A673 (cell line): ENCODE measurements at regions not wholly inside any gene's neighbourhood (a gene's known extent, or its start where the extent isn't known, plus 50 kb on each side); places are given as distances from the start of the nearest gene placed in this dataset.
A peak's percentile ranks its signal among the peaks of the same experiment; 100 is the strongest.

ENCODE experiments used
- BruUV-seq: library from RNA; stranded (reverse); fragments of 400-500 nt; replicated peaks from 2 replicates; lab custom pipeline; 2021; lab: Mats Ljungman, UMichigan
- CTCF ChIA-PET: fragments of 300-600 bp; sonication (Branson Sonifier 250); formaldehyde crosslinking; loops from one replicate; lab custom pipeline; 2022; ENCODE audit warnings: antibody characterized with exemption; lab: Charles Lee
- POLR2A ChIA-PET: fragments of 300-600 bp; sonication (Branson Sonifier 250); formaldehyde crosslinking; loops from one replicate; lab custom pipeline; 2022; ENCODE audit warnings: antibody characterized with exemption; ENCODE audit not compliant: low non-redundant PET; lab: Charles Lee
- DNase-seq: peaks from one replicate; pipeline ENCODE4 v3.0.0-alpha.2; 2015; ENCODE audit warnings: low spot score
- H3K27ac ChIP-seq: fragments of 200-600 bp; sonication (generic); 2 replicates; pipeline ENCODE4 v1.5.1; 2016; ENCODE audit warnings: mixed run types, low read depth, mild to moderate bottlenecking, mixed read lengths, antibody characterized with exemption, low read length; ENCODE audit not compliant: poor library complexity, severe bottlenecking
- H3K27me3 ChIP-seq: fragments of 200-600 bp; sonication (generic); replicated peaks from 2 replicates; pipeline ENCODE4 v1.6.1; 2017; ENCODE audit warnings: mixed run types, low read depth, mild to moderate bottlenecking, mixed read lengths, antibody characterized with exemption, low read length; ENCODE audit not compliant: insufficient read depth, poor library complexity
- H3K36me3 ChIP-seq: fragments of 200-600 bp; sonication (generic); 2 replicates; pipeline ENCODE4 v1.6.1; 2016; ENCODE audit warnings: mixed run types, mild to moderate bottlenecking, mixed read lengths, antibody characterized with exemption, low read length; ENCODE audit not compliant: insufficient read depth, poor library complexity, severe bottlenecking
- H3K4me1 ChIP-seq: fragments of 200-600 bp; sonication (generic); 2 replicates; pipeline ENCODE4 v1.6.1; 2017; ENCODE audit warnings: mixed run types, mild to moderate bottlenecking, mixed read lengths, antibody characterized with exemption, low read length; ENCODE audit not compliant: insufficient read depth, poor library complexity, severe bottlenecking
- H3K4me3 ChIP-seq: fragments of 200-600 bp; sonication (generic); 2 replicates; pipeline ENCODE4 v1.5.1; 2016; ENCODE audit warnings: low read depth, mixed run types, mild to moderate bottlenecking, mixed read lengths, low read length; ENCODE audit not compliant: poor library complexity, severe bottlenecking
- H3K9me3 ChIP-seq: fragments of 200-600 bp; sonication (generic); 2 replicates; pipeline ENCODE4 v1.6.1; 2016; ENCODE audit warnings: mixed run types, low read depth, mild to moderate bottlenecking, mixed read lengths, antibody characterized with exemption, low read length; ENCODE audit not compliant: poor library complexity, severe bottlenecking
- CTCF ChIP-seq: fragments of 300-800, 200-600 bp; sonication (generic); conservative IDR thresholded peaks from 2 replicates; pipeline ENCODE4 v1.5.1; 2017; ENCODE audit warnings: low read depth, mild to moderate bottlenecking, antibody characterized with exemption, low read length, moderate library complexity, mixed read lengths
- EZH2 ChIP-seq: fragments of 200-600 bp; sonication (generic); IDR thresholded peaks from 2 replicates; pipeline ENCODE4 v1.6.1; 2017; ENCODE audit warnings: borderline replicate concordance, low read depth, mild to moderate bottlenecking, mixed read lengths, antibody characterized with exemption, low read length; ENCODE audit not compliant: poor library complexity, severe bottlenecking
- intact Hi-C: fragments of 100-400 bp; cut with micrococcal nuclease; formaldehyde crosslinking; loops from one replicate; pipeline ENCODE4 v1.10.0; 2022; ENCODE audit not compliant: unreplicated experiment

GRCh38 chr15:91622711-91623342 is 230.7 kb upstream of the SLCO3A1 start:
- Histone ChIP-seq H3K27ac (no peak overlapping the region), H3K9me3 (no peaks in the 10 kb centered on the region), H3K4me1 (peaks cover 4% of the 10 kb centered on the region), H3K4me3 (no peak overlapping the region), H3K36me3 (no peaks in the 10 kb centered on the region), H3K27me3 (no peaks in the 10 kb centered on the region)
- no TSS peak for BruUV-seq
- DNase-seq = peak; percentile 60
- CTCF ChIA-PET = no interaction called here
- intact Hi-C loops = no loop called here
- POLR2A ChIA-PET = interaction anchor here (0.7 kb wide), 1 partner anchor 851 kb away, joined by 3 read pairs; no protein-coding TSS in a partner anchor
- TF ChIP-seq CTCF (no peak), EZH2 (no peak)

- H3K9me3 ChIP-seq = no peaks in the 10 kb centered on the region
- CTCF ChIA-PET = no interaction called here
- BruUV-seq = no TSS peak
- no peak for DNase-seq
- no peaks in the 10 kb centered on the region for H3K27me3 ChIP-seq
- H3K36me3 ChIP-seq = no peaks in the 10 kb centered on the region
- H3K4me3 ChIP-seq = no peak overlapping the region
- intact Hi-C loops = no loop called here
- H3K4me1 ChIP-seq = peaks cover 4% of the 10 kb centered on the region
- POLR2A ChIA-PET = no interaction called here
- H3K27ac ChIP-seq = no peak overlapping the region
- TF ChIP-seq EZH2 (no peak), CTCF (no peak)
Observed at GRCh38 chr15:91624353-91624968, 229.0 kb upstream of the SLCO3A1 start.

- no peak for TF ChIP-seq EZH2
- Histone ChIP-seq H3K4me3 (no peak overlapping the region), H3K36me3 (no peaks in the 10 kb centered on the region), H3K27me3 (no peaks in the 10 kb centered on the region), H3K27ac (no peak overlapping the region), H3K4me1 (peaks cover 4% of the 10 kb centered on the region), H3K9me3 (no peaks in the 10 kb centered on the region)
- CTCF ChIA-PET = no interaction called here
- no TSS peak for BruUV-seq
- POLR2A ChIA-PET = no interaction called here
- no peak for DNase-seq
- intact Hi-C loops = no loop called here
Observed at GRCh38 chr15:91625506-91625905, 228.0 kb upstream of the SLCO3A1 start.
